Hepatocyte (in vitro differentiated cells): ENCODE measurements at regions not wholly inside any gene's neighbourhood (a gene's known extent, or its start where the extent isn't known, plus 50 kb on each side); places are given as distances from the start of the nearest gene placed in this dataset.

Experiments
- DNase-seq: peaks from one replicate; pipeline ENCODE4 v3.0.0-alpha.2; 2016; ENCODE audit warnings: low spot score
- H2AFZ ChIP-seq: fragments of 200-600 bp; sonication (generic); 2 replicates; pipeline ENCODE4 v1.6.0; 2016; ENCODE audit warnings: antibody characterized with exemption, mild to moderate bottlenecking
- H3K27ac ChIP-seq: fragments of 200-600 bp; sonication (generic); 2 replicates; pipeline ENCODE4 v1.5.1; 2016; ENCODE audit warnings: mild to moderate bottlenecking
- H3K27me3 ChIP-seq: fragments of 200-600 bp; sonication (generic); 2 replicates; pipeline ENCODE4 v1.6.1; 2016
- H3K36me3 ChIP-seq: fragments of 200-600 bp; sonication (generic); replicated peaks from 2 replicates; pipeline ENCODE4 v1.5.1; 2016; ENCODE audit warnings: low read depth; ENCODE audit not compliant: insufficient read depth
- H3K4me1 ChIP-seq: fragments of 200-600 bp; sonication (generic); 2 replicates; pipeline ENCODE4 v1.5.1; 2016; ENCODE audit warnings: mild to moderate bottlenecking, moderate library complexity; ENCODE audit not compliant: insufficient read depth
- H3K4me2 ChIP-seq: fragments of 200-600 bp; sonication (generic); 2 replicates; pipeline ENCODE4 v1.6.0; 2016
- H3K4me3 ChIP-seq: fragments of 200-600 bp; sonication (generic); 2 replicates; pipeline ENCODE4 v1.5.1; 2016; ENCODE audit warnings: mild to moderate bottlenecking
- H3K79me2 ChIP-seq: fragments of 200-600 bp; sonication (generic); 2 replicates; pipeline ENCODE4 v1.6.0; 2017; ENCODE audit warnings: mild to moderate bottlenecking
- H3K9me2 ChIP-seq: fragments of 200-600 bp; sonication (generic); replicated peaks from 2 replicates; pipeline ENCODE4 v1.6.0; 2017; ENCODE audit warnings: mild to moderate bottlenecking; ENCODE audit not compliant: insufficient read depth
- H3K9me3 ChIP-seq: fragments of 200-600 bp; sonication (generic); 2 replicates; pipeline ENCODE4 v1.5.1; 2016; ENCODE audit warnings: low read depth, mild to moderate bottlenecking
- H4K20me1 ChIP-seq: fragments of 200-600 bp; sonication (generic); 2 replicates; pipeline ENCODE4 v1.6.0; 2016; ENCODE audit warnings: mild to moderate bottlenecking; ENCODE audit not compliant: insufficient read depth, poor library complexity, severe bottlenecking
- CTCF ChIP-seq: fragments of 200-600 bp; sonication (generic); IDR thresholded peaks from 2 replicates; pipeline ENCODE4 v1.5.1; 2016; ENCODE audit warnings: antibody characterized with exemption, mild to moderate bottlenecking; ENCODE audit not compliant: poor library complexity
- EZH2 ChIP-seq: fragments of 200-600 bp; sonication (generic); IDR thresholded peaks from 2 replicates; pipeline ENCODE4 v1.6.1; 2016; ENCODE audit warnings: antibody characterized with exemption, mild to moderate bottlenecking, borderline replicate concordance
- EZH2phosphoT487 ChIP-seq: fragments of 200-600 bp; sonication (generic); IDR thresholded peaks from one replicate; pipeline ENCODE4 v1.6.1; 2018; ENCODE audit warnings: antibody characterized with exemption, mild to moderate bottlenecking, low read depth, moderate library complexity; ENCODE audit not compliant: unreplicated experiment, severe bottlenecking
- WGBS: methylation state at CpG from one replicate; pipeline ENCODE4 v1.1.6; 2016; ENCODE audit warnings: low lambda C conversion rate; ENCODE audit errors: missing lambda C conversion rate; 5-methylcytosine and 5-hydroxymethylcytosine counted together

DNA sequence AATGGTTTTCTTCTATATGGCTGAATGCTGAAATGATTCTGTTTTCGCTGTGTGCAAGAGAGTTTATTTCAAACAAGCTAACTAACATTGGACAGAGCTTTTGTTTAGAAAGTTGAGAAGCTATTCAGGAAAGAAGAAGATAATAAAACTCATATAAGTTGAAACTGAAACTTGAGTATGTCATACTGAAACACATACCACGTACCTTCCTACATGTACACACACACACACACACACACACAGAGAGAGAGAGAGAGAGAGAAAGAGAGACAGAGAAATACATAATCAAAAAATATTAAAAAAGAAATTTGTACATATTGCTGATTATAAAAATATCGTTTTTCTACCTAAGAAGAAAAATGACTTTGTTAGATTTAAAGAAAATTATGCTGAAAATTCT lies 561.9 kb upstream of the KCND2 start:
- Histone ChIP-seq H3K27me3 (no peaks in the 10 kb centered on the region), H3K27ac (no peak overlapping the region), H3K4me1 (no peaks in the 10 kb centered on the region), H3K36me3 (no peaks in the 10 kb centered on the region), H3K79me2 (no peaks in the 10 kb centered on the region), H2AFZ (no peak overlapping the region), H4K20me1 (no peaks in the 10 kb centered on the region), H3K9me2 (no peaks in the 10 kb centered on the region), H3K9me3 (no peaks in the 10 kb centered on the region), H3K4me2 (no peak overlapping the region), H3K4me3 (no peak overlapping the region)
- TF ChIP-seq EZH2 (no peak), EZH2phosphoT487 (no peak), CTCF (no peak)
- DNase-seq, result no peak
- 76% methylated on average over 3 of the region's 3 CpGs for WGBS

GRCh38 chr7:119712886-119713462 lies 560.0 kb upstream of the KCND2 start:
- 52% methylated on average over 4 of the region's 4 CpGs for WGBS
- no peak for TF ChIP-seq EZH2
- no peak for TF ChIP-seq CTCF
- no peak for TF ChIP-seq EZH2phosphoT487

GRCh38 chr7:119713606-119714005 lies 559.4 kb upstream of the KCND2 start:
- DNase-seq, result no peak
- H3K27me3 ChIP-seq, result no peaks in the 10 kb centered on the region
- no peaks in the 10 kb centered on the region for H3K9me2 ChIP-seq
- no peaks in the 10 kb centered on the region for H3K79me2 ChIP-seq
- no peaks in the 10 kb centered on the region for H3K4me1 ChIP-seq
- 87% methylated on average over 7 of the region's 7 CpGs for WGBS
- H3K4me2 ChIP-seq, result no peak overlapping the region
- no peaks in the 10 kb centered on the region for H3K9me3 ChIP-seq
- H3K4me3 ChIP-seq, result no peak overlapping the region
- no peak overlapping the region for H2AFZ ChIP-seq
- no peaks in the 10 kb centered on the region for H4K20me1 ChIP-seq
- TF ChIP-seq CTCF (no peak), EZH2 (no peak), EZH2phosphoT487 (no peak)
- H3K27ac ChIP-seq, result no peak overlapping the region
- H3K36me3 ChIP-seq, result no peaks in the 10 kb centered on the region

More at GRCh38 chr7:119712886-119713462, 560.0 kb upstream of the KCND2 start:
- no peaks in the 10 kb centered on the region for H3K9me3 ChIP-seq
- no peak overlapping the region for H2AFZ ChIP-seq
- H3K27me3 ChIP-seq, result no peaks in the 10 kb centered on the region
- H4K20me1 ChIP-seq, result no peaks in the 10 kb centered on the region
- no peaks in the 10 kb centered on the region for H3K36me3 ChIP-seq
- no peaks in the 10 kb centered on the region for H3K79me2 ChIP-seq
- no peak for DNase-seq
- H3K4me2 ChIP-seq, result no peak overlapping the region
- H3K27ac ChIP-seq, result no peak overlapping the region
- no peak overlapping the region for H3K4me3 ChIP-seq
- no peaks in the 10 kb centered on the region for H3K4me1 ChIP-seq
- no peaks in the 10 kb centered on the region for H3K9me2 ChIP-seq

DNA sequence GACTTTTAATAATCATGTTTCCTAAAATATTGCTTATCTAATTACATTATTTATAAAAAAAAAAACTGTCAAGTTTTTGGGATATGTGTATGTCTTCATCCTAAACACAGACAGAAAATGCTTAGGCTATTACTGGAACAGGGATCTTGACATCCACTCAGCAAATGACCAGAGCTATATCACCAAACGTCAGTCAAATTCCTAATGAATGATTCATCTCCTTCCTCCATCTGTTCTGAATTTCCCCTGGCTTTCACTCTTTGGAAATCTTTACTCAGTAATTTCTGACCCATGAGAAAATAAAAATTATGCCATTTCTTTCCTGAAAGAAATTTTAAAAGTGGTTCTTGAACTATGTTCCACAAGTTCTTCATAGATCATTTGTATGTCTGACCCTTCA lies 552.4 kb upstream of the KCND2 start:
- Histone ChIP-seq H3K9me3 (no peaks in the 10 kb centered on the region), H2AFZ (no peak overlapping the region), H3K4me2 (no peak overlapping the region), H4K20me1 (no peaks in the 10 kb centered on the region), H3K4me3 (no peak overlapping the region), H3K79me2 (no peaks in the 10 kb centered on the region), H3K9me2 (no peaks in the 10 kb centered on the region), H3K27me3 (no peaks in the 10 kb centered on the region), H3K36me3 (no peaks in the 10 kb centered on the region), H3K27ac (no peak overlapping the region), H3K4me1 (no peaks in the 10 kb centered on the region)
- TF ChIP-seq EZH2phosphoT487 (no peak), EZH2 (no peak), CTCF (no peak)
- DNase-seq, result no peak
- 6% methylated on average over 1 of the region's 1 CpG for WGBS
